Chondrocyte (in vitro differentiated cells): ENCODE measurements at regions not wholly inside any gene's neighbourhood (a gene's known extent, or its start where the extent isn't known, plus 50 kb on each side); places are given as distances from the start of the nearest gene placed in this dataset.

Source experiments
- DNase-seq: peaks from one replicate; pipeline ENCODE4 v3.0.0; 2021; ENCODE audit warnings: mixed read lengths, low spot score
- H3K27ac Mint-ChIP-seq: one replicate; pipeline ENCODE4 v1.8.0; 2021; ENCODE audit warnings: mild to moderate bottlenecking, moderate library complexity, mixed read lengths; ENCODE audit not compliant: unreplicated experiment
- H3K27me3 Mint-ChIP-seq: 2 replicates; pipeline ENCODE4 v1.8.0; 2021; ENCODE audit warnings: low read depth, mixed read lengths
- H3K36me3 Mint-ChIP-seq: 2 replicates; pipeline ENCODE4 v1.8.0; 2021; ENCODE audit warnings: low read depth, mixed read lengths
- H3K4me1 Mint-ChIP-seq: 2 replicates; pipeline ENCODE4 v1.8.0; 2021; ENCODE audit warnings: low read depth, mild to moderate bottlenecking, mixed read lengths
- H3K4me3 Mint-ChIP-seq: one replicate; pipeline ENCODE4 v1.8.0; 2021; ENCODE audit warnings: mild to moderate bottlenecking, moderate library complexity, mixed read lengths; ENCODE audit not compliant: unreplicated experiment
- H3K9me3 Mint-ChIP-seq: 2 replicates; pipeline ENCODE4 v1.8.0; 2021; ENCODE audit warnings: low read depth, mixed read lengths
- CTCF ChIP-seq: fragments of 200-600 bp; sonication (generic); IDR thresholded peaks from 2 replicates; pipeline ENCODE4 v1.5.0; 2021; ENCODE audit warnings: antibody characterized with exemption, mild to moderate bottlenecking, moderate library complexity

- H3K9me3 Mint-ChIP-seq, result peaks cover 2% of the 10 kb centered on the region
- no peak for TF ChIP-seq CTCF
- H3K36me3 Mint-ChIP-seq, result no peaks in the 10 kb centered on the region
- H3K4me3 Mint-ChIP-seq, result no peak overlapping the region
- H3K27me3 Mint-ChIP-seq, result peaks cover 11% of the 10 kb centered on the region
- no peaks in the 10 kb centered on the region for H3K4me1 Mint-ChIP-seq
- no peak for DNase-seq
- H3K27ac Mint-ChIP-seq, result no peak overlapping the region
Measured at GRCh38 chr4:42816189-42816879, 76.2 kb upstream of the GRXCR1 start.

DNA sequence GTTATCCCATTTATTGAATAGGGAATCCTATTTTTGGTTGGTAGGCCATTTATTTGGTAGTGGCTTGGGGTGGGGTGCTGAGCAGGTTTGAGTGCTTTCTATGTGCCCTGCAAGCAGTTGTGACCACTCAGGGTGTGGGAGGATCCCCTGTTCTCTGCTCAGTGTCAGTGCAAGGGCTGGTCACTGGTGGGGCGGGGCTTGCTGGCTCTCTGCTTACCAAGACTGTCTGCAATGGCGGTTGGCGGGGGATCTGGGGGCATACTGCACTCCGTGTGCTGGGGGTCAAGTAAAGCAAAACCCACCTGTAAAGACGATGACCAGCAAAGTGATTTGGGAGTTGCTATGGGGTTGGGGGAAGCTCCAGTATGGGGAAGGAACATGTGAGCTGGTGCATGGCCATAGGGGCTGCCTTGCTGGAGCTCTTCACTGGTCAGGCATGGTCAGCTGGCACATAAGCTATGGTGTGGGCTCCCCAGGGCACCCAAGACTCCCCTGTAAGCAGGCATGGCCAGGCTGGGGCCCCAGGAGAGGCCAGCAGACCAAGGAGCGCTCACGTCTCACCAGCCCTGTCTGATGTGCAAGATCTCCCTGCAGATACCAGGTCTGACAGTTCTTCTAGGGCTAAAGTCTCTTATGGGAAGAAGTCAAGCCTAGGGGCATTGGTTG lies 83.0 kb upstream of the GRXCR1 start:
- TF ChIP-seq CTCF, result no peak
- peak; percentile 61 for DNase-seq
- no peak overlapping the region for H3K4me3 Mint-ChIP-seq
- H3K27ac Mint-ChIP-seq, result no peak overlapping the region
- no peaks in the 10 kb centered on the region for H3K36me3 Mint-ChIP-seq
- H3K9me3 Mint-ChIP-seq, result peaks cover 10% of the 10 kb centered on the region
- no peaks in the 10 kb centered on the region for H3K27me3 Mint-ChIP-seq
- H3K4me1 Mint-ChIP-seq, result no peaks in the 10 kb centered on the region

DNA sequence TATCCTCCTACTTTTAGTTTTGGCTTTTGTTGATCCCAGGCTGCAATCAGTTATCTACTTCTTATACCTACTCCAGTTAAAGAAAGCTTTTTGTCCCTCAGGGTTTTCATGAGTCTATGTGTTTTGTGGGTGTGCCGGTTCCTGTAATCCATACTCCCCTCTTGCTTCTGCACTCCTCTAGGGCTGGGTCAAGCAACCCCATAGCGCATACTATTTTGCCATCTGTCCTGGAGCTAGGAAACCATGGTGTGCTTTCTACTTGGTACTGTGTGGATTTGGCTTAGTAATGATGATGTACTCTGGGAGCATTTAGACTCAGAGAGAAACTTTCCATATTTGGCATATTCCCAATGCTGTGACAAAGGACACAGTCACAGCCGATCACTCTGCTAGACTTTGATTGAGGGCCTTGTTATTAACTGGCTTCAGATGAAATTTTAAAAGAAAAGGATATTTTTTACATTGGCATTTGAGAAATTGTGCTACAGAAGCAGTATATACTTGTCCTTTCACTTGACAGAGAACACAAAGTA lies 86.1 kb upstream of the GRXCR1 start:
- Mint-ChIP-seq H3K27me3 (no peaks in the 10 kb centered on the region), H3K27ac (no peak overlapping the region), H3K4me1 (no peaks in the 10 kb centered on the region), H3K4me3 (no peak overlapping the region), H3K36me3 (no peaks in the 10 kb centered on the region), H3K9me3 (peaks cover 25% of the 10 kb centered on the region)
- DNase-seq, result no peak
- no peak for TF ChIP-seq CTCF

GRCh38 chr4:42789041-42789567 lies 103.4 kb upstream of the GRXCR1 start:
- Mint-ChIP-seq H3K9me3 (peaks cover 7% of the 10 kb centered on the region), H3K27ac (no peak overlapping the region), H3K27me3 (no peaks in the 10 kb centered on the region), H3K4me3 (no peak overlapping the region), H3K36me3 (no peaks in the 10 kb centered on the region), H3K4me1 (no peaks in the 10 kb centered on the region)
- no peak for DNase-seq
- TF ChIP-seq CTCF, result no peak

DNA sequence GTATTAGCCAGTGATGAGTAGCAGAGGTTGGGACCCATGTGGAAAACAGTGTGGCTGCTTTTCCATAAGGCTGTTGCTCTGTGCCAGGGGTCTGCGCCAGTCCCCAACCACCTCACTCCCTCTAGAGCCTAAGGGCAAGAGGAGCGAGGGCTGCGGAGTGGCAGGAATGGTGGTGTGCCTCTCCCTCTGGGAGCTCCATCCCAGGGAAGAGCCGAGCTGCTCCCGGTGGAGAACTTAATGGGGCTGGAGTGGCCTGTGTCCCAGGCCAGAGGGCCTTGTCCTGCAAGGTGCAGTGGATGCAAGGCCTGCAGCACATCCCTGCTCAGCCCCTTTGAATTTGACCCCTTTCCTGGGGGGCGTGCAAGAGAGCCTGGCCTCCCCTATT lies 105.4 kb upstream of the GRXCR1 start:
- Mint-ChIP-seq H3K36me3 (no peaks in the 10 kb centered on the region), H3K27ac (no peak overlapping the region), H3K4me3 (no peak overlapping the region), H3K4me1 (no peaks in the 10 kb centered on the region), H3K27me3 (no peaks in the 10 kb centered on the region), H3K9me3 (peaks cover 16% of the 10 kb centered on the region)
- DNase-seq, result no peak
- TF ChIP-seq CTCF, result no peak
